CD4-positive, CD25-positive, alpha-beta regulatory T cell (primary cell): ENCODE measurements at regions not wholly inside any gene's neighbourhood (a gene's known extent, or its start where the extent isn't known, plus 50 kb on each side); places are given as distances from the start of the nearest gene placed in this dataset.

Experiments used
- ATAC-seq, 2 donors: fragments of 150-1000 bp; cut with Tn5 transposase; one replicate each; pipeline ENCODE4 v1.10.0; 2021; ENCODE audit warnings: low read depth in 2 of 2, moderate number of reproducible peaks in 2 of 2, moderate library complexity in 1 of 2
- DNase-seq, 3 donors: peaks; one replicate each; pipeline versions ENCODE4 v3.0.0 to v3.0.0-alpha.2; 2012 to 2022; ENCODE audit warnings: mixed read lengths in 1 of 3
- H3K27ac ChIP-seq: one replicate; pipeline ENCODE4 v1.7.0; 2013; ENCODE audit warnings: mild to moderate bottlenecking, low read length; ENCODE audit not compliant: insufficient read depth, poor library complexity, severe bottlenecking
- H3K27me3 ChIP-seq: one replicate; pipeline ENCODE4 v1.7.0; 2013; ENCODE audit warnings: low read length; ENCODE audit not compliant: control insufficient read depth, insufficient read depth
- H3K36me3 ChIP-seq: one replicate; pipeline ENCODE4 v1.7.0; 2013; ENCODE audit warnings: mild to moderate bottlenecking, low read length, moderate library complexity; ENCODE audit not compliant: control insufficient read depth, insufficient read depth
- H3K4me1 ChIP-seq: 2 replicates; pipeline ENCODE4 v1.7.0; 2013; ENCODE audit warnings: mild to moderate bottlenecking, low read length; ENCODE audit not compliant: insufficient read depth, control insufficient read depth, poor library complexity, severe bottlenecking
- H3K4me3 ChIP-seq: one replicate; pipeline ENCODE4 v1.7.0; 2013; ENCODE audit warnings: low read depth, mild to moderate bottlenecking, low read length, moderate library complexity
- H3K9me3 ChIP-seq, 2 experiments: 1 replicate in 1 of 2; 2 replicates in 1 of 2; pipeline ENCODE4 v1.7.0; 2013; ENCODE audit warnings: low read length in 2 of 2, mild to moderate bottlenecking in 1 of 2, moderate library complexity in 1 of 2; ENCODE audit not compliant: control insufficient read depth in 2 of 2
- H3K27ac Mint-ChIP-seq, 3 donors: one replicate each; pipeline ENCODE4 v1.8.0; 2020 to 2022; ENCODE audit warnings: mild to moderate bottlenecking in 3 of 3, mixed read lengths in 3 of 3, moderate library complexity in 2 of 3
- H3K27me3 Mint-ChIP-seq: one replicate; pipeline ENCODE4 v1.8.0; 2022; ENCODE audit warnings: mild to moderate bottlenecking, mixed read lengths
- H3K36me3 Mint-ChIP-seq: one replicate; pipeline ENCODE4 v1.8.0; 2020; ENCODE audit warnings: mixed read lengths
- H3K4me1 Mint-ChIP-seq, 4 donors: one replicate each; pipeline ENCODE4 v1.8.0; 2020 to 2022; ENCODE audit warnings: mixed read lengths in 4 of 4, mild to moderate bottlenecking in 1 of 4
- H3K4me3 Mint-ChIP-seq, 4 donors: one replicate each; pipeline ENCODE4 v1.8.0; 2020 to 2022; ENCODE audit warnings: mild to moderate bottlenecking in 4 of 4, mixed read lengths in 4 of 4, moderate library complexity in 3 of 4
- H3K9me3 Mint-ChIP-seq, 7 donors: one replicate each; pipeline ENCODE4 v1.8.0; 2020 to 2022; ENCODE audit warnings: mixed read lengths in 7 of 7, mild to moderate bottlenecking in 3 of 7, moderate library complexity in 2 of 7

DNA sequence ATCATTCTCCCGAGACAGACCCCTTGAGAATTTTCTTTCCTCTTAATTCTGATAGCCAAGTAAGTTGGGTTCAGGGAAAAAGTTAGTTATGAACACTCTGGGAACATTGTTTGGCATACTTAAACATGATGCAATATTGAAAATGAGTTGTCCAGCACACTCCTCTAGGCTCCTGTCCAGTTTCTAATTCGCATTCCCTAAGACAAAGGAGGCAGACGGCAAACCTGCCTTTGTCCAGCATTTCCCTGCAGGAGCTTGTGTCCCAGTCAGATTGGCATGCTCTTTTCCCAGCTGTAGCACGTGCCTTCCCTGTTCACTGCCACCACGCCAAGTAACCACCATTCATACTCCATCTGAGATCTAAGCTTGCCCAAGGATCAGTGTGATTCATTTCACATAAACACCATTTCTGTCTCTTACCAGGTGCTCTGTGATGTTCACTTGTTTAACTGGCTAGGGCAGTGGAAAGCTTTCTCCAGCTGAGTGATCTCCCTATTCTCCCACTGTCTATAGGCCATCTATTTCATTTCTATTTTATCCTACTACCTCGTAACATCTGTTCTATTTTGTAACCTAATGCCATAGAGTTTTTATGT lies 150.0 kb upstream of the EPB41L3 start:
- no peak for ATAC-seq
- no peak overlapping the region for H3K27ac ChIP-seq

DNA sequence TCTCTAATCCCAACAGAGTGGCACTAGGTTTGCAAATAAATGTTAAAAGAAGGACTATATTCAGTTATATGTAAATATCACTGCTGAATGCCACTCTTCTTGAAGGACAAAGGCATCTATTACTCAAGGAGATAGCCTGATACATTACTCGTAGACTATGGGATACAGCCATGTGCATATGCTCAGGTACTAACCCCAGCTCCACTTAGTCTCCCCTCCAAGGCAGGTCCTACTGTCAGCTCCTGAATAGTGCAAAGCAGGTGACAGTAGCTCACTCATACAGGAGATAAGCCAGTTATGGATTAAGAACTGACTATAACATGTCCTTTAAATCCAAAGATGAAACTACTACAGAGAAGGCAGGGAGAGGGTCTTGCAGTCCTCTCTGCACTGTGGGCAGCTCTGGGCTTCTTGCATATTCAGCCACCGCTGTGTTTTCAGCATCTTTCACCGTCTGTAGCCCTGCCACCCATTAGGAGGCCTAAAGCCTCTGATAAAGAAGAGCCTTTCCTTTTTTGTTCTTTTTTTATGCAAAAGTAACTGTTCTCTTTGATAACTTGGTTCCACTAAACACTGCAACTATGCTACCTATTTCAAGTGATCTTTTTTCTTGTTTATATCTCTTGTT lies 135.1 kb upstream of the EPB41L3 start:
- no peaks in the 10 kb centered on the region for H3K9me3 Mint-ChIP-seq
- Histone ChIP-seq H3K4me1 (no peaks in the 10 kb centered on the region), H3K27me3 (no peaks in the 10 kb centered on the region), H3K36me3 (no peaks in the 10 kb centered on the region), H3K27ac (no peak overlapping the region), H3K4me3 (no peak overlapping the region), H3K9me3 (no peaks in the 10 kb centered on the region)
- ATAC-seq (no peak), DNase-seq (no peak)
- no peaks in the 10 kb centered on the region for H3K36me3 Mint-ChIP-seq
- H3K27me3 Mint-ChIP-seq = peaks cover 5% of the 10 kb centered on the region
- H3K27ac Mint-ChIP-seq = peak overlapping the region in 1 of 3 donors; percentile 71
- no peak overlapping the region for H3K4me3 Mint-ChIP-seq
- no peaks in the 10 kb centered on the region for H3K4me1 Mint-ChIP-seq

More for the DNA sequence above, 150.0 kb upstream of the EPB41L3 start:
- H3K4me1 ChIP-seq = no peaks in the 10 kb centered on the region
- Mint-ChIP-seq H3K4me1 (no peaks in the 10 kb centered on the region), H3K36me3 (no peaks in the 10 kb centered on the region), H3K27ac (no peak overlapping the region), H3K4me3 (no peak overlapping the region), H3K27me3 (peaks cover 5% of the 10 kb centered on the region), H3K9me3 (peaks cover 0 to 12% (median 2%) of the 10 kb centered on the region in 7 donors)
- H3K36me3 ChIP-seq = no peaks in the 10 kb centered on the region
- H3K9me3 ChIP-seq = no peaks in the 10 kb centered on the region
- no peaks in the 10 kb centered on the region for H3K27me3 ChIP-seq
- H3K4me3 ChIP-seq = no peak overlapping the region
- DNase-seq = no peak

DNA sequence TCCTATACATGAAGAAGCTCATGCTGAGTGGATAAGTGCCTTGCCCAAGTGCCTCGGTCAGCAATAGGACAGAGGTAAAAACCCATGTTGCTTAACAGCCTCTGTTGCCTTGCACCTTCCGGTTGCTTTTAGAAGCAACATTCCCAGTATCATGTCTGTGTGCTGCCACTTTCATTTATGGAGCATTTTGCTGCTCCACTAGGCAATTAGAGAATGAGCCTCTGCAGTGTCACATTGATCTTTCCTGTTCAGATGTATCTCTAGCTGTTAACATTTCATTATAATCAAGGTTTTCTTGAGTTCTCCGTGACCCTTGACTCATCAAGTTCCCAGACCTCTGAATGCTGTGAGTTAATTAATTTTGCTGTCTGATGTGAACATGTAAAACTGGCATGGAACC lies 134.5 kb upstream of the EPB41L3 start:
- H3K27ac ChIP-seq = no peak overlapping the region
- H3K27me3 ChIP-seq = no peaks in the 10 kb centered on the region
- H3K4me3 Mint-ChIP-seq = no peak overlapping the region
- no peaks in the 10 kb centered on the region for H3K36me3 Mint-ChIP-seq
- no peaks in the 10 kb centered on the region for H3K36me3 ChIP-seq
- no peaks in the 10 kb centered on the region for H3K4me1 ChIP-seq
- no peak overlapping the region for H3K27ac Mint-ChIP-seq
- DNase-seq (no peak), ATAC-seq (no peak)
- H3K9me3 Mint-ChIP-seq = no peaks in the 10 kb centered on the region
- no peaks in the 10 kb centered on the region for H3K9me3 ChIP-seq
- H3K4me1 Mint-ChIP-seq = no peaks in the 10 kb centered on the region
- H3K27me3 Mint-ChIP-seq = peaks cover 6% of the 10 kb centered on the region
- no peak overlapping the region for H3K4me3 ChIP-seq

DNA sequence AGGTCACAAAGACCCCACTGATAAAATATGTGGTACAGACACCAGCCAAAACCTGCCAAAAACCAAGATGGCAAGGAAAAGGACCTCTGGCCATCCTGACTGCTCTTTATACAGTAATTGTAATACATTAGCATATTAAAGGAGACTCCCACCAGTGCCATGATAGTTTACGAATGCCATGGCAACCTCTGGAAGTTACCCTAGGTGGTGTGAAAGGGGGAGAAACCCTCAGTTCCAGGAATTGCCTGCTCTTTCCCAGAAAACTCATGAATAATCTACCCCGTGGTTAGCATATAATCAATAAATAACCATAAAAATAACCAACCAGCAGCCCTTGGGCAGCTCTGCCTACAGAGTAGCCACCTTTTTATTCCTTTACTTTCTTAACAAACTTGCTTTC lies 129.8 kb upstream of the EPB41L3 start:
- no peaks in the 10 kb centered on the region for H3K4me1 Mint-ChIP-seq
- no peaks in the 10 kb centered on the region for H3K9me3 ChIP-seq
- H3K27me3 Mint-ChIP-seq = peaks cover 6% of the 10 kb centered on the region
- H3K36me3 ChIP-seq = no peaks in the 10 kb centered on the region
- no peaks in the 10 kb centered on the region for H3K4me1 ChIP-seq
- no peaks in the 10 kb centered on the region for H3K27me3 ChIP-seq
- no peak for ATAC-seq
- H3K27ac Mint-ChIP-seq = no peak overlapping the region
- peaks cover 0 to 2% (median 0%) of the 10 kb centered on the region in 7 donors for H3K9me3 Mint-ChIP-seq
- H3K27ac ChIP-seq = no peak overlapping the region
- no peaks in the 10 kb centered on the region for H3K36me3 Mint-ChIP-seq
- H3K4me3 ChIP-seq = no peak overlapping the region
- H3K4me3 Mint-ChIP-seq = no peak overlapping the region
- no peak for DNase-seq

DNA sequence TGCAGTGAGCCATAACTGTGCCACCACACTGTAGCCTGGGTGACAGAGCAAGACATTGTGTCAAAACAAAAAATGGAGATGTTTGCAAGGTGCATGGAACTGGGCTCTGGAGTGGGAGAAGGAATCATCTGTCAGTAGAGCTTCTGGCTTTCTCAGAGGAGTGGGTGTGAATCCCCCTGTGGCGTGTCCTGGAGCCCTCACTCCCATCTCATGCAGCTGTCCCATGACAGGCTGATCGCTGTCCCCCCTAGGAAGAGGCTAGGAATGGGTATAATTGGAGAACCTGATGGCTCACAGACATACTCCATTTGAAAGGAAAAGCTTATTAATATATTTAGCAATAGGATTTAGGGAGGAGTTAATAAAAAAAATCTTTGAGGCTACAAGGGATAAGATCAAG lies 125.8 kb upstream of the EPB41L3 start:
- Mint-ChIP-seq H3K4me3 (no peak overlapping the region), H3K27ac (no peak overlapping the region), H3K36me3 (no peaks in the 10 kb centered on the region), H3K4me1 (no peaks in the 10 kb centered on the region), H3K9me3 (peaks cover 0 to 5% (median 0%) of the 10 kb centered on the region in 7 donors), H3K27me3 (peaks cover 6% of the 10 kb centered on the region)
- no peak overlapping the region for H3K27ac ChIP-seq
- no peaks in the 10 kb centered on the region for H3K4me1 ChIP-seq
- ATAC-seq (no peak), DNase-seq (no peak)
- H3K4me3 ChIP-seq = no peak overlapping the region
- H3K27me3 ChIP-seq = no peaks in the 10 kb centered on the region
- no peaks in the 10 kb centered on the region for H3K9me3 ChIP-seq
- H3K36me3 ChIP-seq = no peaks in the 10 kb centered on the region

DNA sequence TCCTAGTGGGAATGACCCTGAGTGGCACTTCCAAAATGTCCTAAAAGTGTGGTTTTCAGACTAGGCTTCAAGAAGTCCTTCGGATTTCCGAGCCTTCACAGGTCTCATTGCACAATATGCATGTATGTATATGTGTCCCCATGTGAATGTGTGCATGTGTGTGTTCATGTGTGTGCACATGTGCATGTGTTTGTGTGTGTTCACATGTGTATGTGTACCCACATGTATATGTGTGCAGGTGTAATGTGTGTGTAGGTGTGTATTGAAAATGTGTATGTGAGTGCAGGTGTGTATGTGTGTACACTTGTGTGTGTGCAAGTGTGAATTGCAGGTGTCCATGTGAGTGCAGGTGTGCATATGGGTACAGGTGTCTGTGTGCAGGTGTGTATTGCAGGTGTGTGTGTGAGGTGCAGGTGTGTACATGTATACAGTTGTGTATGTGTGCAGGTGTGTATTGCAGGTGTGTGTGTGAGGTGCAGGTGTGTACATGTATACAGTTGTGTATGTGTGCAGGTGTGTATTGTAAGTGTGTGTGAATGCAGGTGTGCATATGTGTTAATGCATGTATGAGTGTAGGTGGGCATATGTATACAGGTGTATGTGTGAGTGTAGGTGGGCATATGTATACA lies 124.4 kb upstream of the EPB41L3 start:
- H3K4me1 Mint-ChIP-seq = no peaks in the 10 kb centered on the region
- ATAC-seq (no peak), DNase-seq (no peak)
- H3K36me3 ChIP-seq = no peaks in the 10 kb centered on the region
- H3K9me3 Mint-ChIP-seq = peaks cover 0 to 5% (median 2%) of the 10 kb centered on the region in 7 donors
- no peaks in the 10 kb centered on the region for H3K36me3 Mint-ChIP-seq
- H3K27ac Mint-ChIP-seq = no peak overlapping the region
- H3K27ac ChIP-seq = no peak overlapping the region
- no peaks in the 10 kb centered on the region for H3K9me3 ChIP-seq
- no peaks in the 10 kb centered on the region for H3K4me1 ChIP-seq
- no peaks in the 10 kb centered on the region for H3K27me3 Mint-ChIP-seq
- H3K27me3 ChIP-seq = no peaks in the 10 kb centered on the region
- H3K4me3 Mint-ChIP-seq = no peak overlapping the region
- H3K4me3 ChIP-seq = no peak overlapping the region

DNA sequence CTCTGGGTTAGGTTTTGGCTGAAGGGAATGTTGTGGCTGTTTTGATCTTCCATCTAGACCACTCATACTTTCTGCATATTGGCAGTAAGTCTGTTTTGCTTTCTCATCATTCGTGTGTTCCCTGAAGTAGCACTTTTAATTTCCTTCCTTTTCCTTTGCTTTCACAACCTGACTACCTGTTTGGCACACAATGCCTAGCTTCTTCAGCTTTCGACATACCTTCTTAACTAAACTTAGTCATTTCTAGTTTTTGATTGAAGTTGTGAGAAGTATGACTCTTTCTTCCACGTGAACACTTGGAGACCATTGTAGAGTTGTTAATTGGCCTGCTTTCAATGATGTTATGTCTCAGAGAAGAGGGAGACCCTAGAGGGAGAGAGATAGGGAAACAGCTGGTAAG lies 123.6 kb upstream of the EPB41L3 start:
- DNase-seq (no peak), ATAC-seq (no peak)
- H3K4me1 ChIP-seq = no peaks in the 10 kb centered on the region
- Mint-ChIP-seq H3K27ac (no peak overlapping the region), H3K4me1 (no peaks in the 10 kb centered on the region), H3K36me3 (no peaks in the 10 kb centered on the region), H3K9me3 (peaks cover 0 to 5% (median 2%) of the 10 kb centered on the region in 7 donors), H3K27me3 (no peaks in the 10 kb centered on the region), H3K4me3 (no peak overlapping the region)
- no peaks in the 10 kb centered on the region for H3K27me3 ChIP-seq
- no peak overlapping the region for H3K27ac ChIP-seq
- H3K4me3 ChIP-seq = no peak overlapping the region
- no peaks in the 10 kb centered on the region for H3K9me3 ChIP-seq
- no peaks in the 10 kb centered on the region for H3K36me3 ChIP-seq
